Endothelial cell (in vitro differentiated cells): ENCODE measurements at regions not wholly inside any gene's neighbourhood (a gene's known extent, or its start where the extent isn't known, plus 50 kb on each side); places are given as distances from the start of the nearest gene placed in this dataset.

ENCODE experiments used
- DNase-seq: peaks from one replicate; pipeline ENCODE4 v3.0.0; 2021; ENCODE audit warnings: low spot score
- H3K27ac Mint-ChIP-seq: one replicate; pipeline ENCODE4 v1.8.0; 2021; ENCODE audit warnings: mixed read lengths, inconsistent platforms; ENCODE audit not compliant: unreplicated experiment
- H3K27me3 Mint-ChIP-seq: one replicate; pipeline ENCODE4 v1.8.0; 2021; ENCODE audit warnings: mild to moderate bottlenecking, moderate library complexity, mixed read lengths, inconsistent platforms; ENCODE audit not compliant: unreplicated experiment
- H3K36me3 Mint-ChIP-seq: one replicate; pipeline ENCODE4 v1.8.0; 2021; ENCODE audit warnings: mild to moderate bottlenecking, low read depth, mixed read lengths, inconsistent platforms; ENCODE audit not compliant: unreplicated experiment
- H3K4me1 Mint-ChIP-seq: one replicate; pipeline ENCODE4 v1.8.0; 2021; ENCODE audit warnings: mild to moderate bottlenecking, mixed read lengths, inconsistent platforms; ENCODE audit not compliant: unreplicated experiment
- H3K4me3 Mint-ChIP-seq: one replicate; pipeline ENCODE4 v1.8.0; 2021; ENCODE audit warnings: mild to moderate bottlenecking, mixed read lengths, inconsistent platforms; ENCODE audit not compliant: unreplicated experiment
- H3K9me3 Mint-ChIP-seq: one replicate; pipeline ENCODE4 v1.8.0; 2021; ENCODE audit warnings: mixed read lengths, inconsistent platforms; ENCODE audit not compliant: unreplicated experiment
- CTCF ChIP-seq: fragments of 200-600 bp; sonication (generic); IDR thresholded peaks from one replicate; pipeline ENCODE4 v1.5.0; 2021; ENCODE audit warnings: antibody characterized with exemption; ENCODE audit not compliant: unreplicated experiment

GRCh38 chr13:104657196-104657595 lies 1591.0 kb upstream of the SLC10A2 start:
- H3K4me1 Mint-ChIP-seq = no peaks in the 10 kb centered on the region
- no peak for DNase-seq
- no peaks in the 10 kb centered on the region for H3K9me3 Mint-ChIP-seq
- no peak overlapping the region for H3K4me3 Mint-ChIP-seq
- peaks cover 3% of the 10 kb centered on the region for H3K36me3 Mint-ChIP-seq
- H3K27ac Mint-ChIP-seq = no peak overlapping the region
- H3K27me3 Mint-ChIP-seq = peaks cover 4% of the 10 kb centered on the region
- no peak for TF ChIP-seq CTCF

- peaks cover 2% of the 10 kb centered on the region for H3K27me3 Mint-ChIP-seq
- DNase-seq = no peak
- H3K4me1 Mint-ChIP-seq = no peaks in the 10 kb centered on the region
- H3K4me3 Mint-ChIP-seq = no peak overlapping the region
- no peak for TF ChIP-seq CTCF
- peaks cover 3% of the 10 kb centered on the region for H3K36me3 Mint-ChIP-seq
- no peak overlapping the region for H3K27ac Mint-ChIP-seq
- H3K9me3 Mint-ChIP-seq = no peaks in the 10 kb centered on the region
Observed at GRCh38 chr13:104650431-104650830, 1584.2 kb upstream of the SLC10A2 start.

- peaks cover under 1% of the 10 kb centered on the region for H3K36me3 Mint-ChIP-seq
- TF ChIP-seq CTCF = no peak
- no peak overlapping the region for H3K4me3 Mint-ChIP-seq
- DNase-seq = no peak
- H3K4me1 Mint-ChIP-seq = no peaks in the 10 kb centered on the region
- no peak overlapping the region for H3K27ac Mint-ChIP-seq
- H3K27me3 Mint-ChIP-seq = peaks cover under 1% of the 10 kb centered on the region
- H3K9me3 Mint-ChIP-seq = no peaks in the 10 kb centered on the region
Observed at GRCh38 chr13:104648291-104648690, 1582.1 kb upstream of the SLC10A2 start.

GRCh38 chr13:104645786-104646185 lies 1579.6 kb upstream of the SLC10A2 start:
- Mint-ChIP-seq H3K9me3 (no peaks in the 10 kb centered on the region), H3K27me3 (no peaks in the 10 kb centered on the region), H3K4me3 (no peak overlapping the region), H3K27ac (no peak overlapping the region), H3K4me1 (no peaks in the 10 kb centered on the region), H3K36me3 (no peaks in the 10 kb centered on the region)
- no peak for TF ChIP-seq CTCF
- no peak for DNase-seq

DNA sequence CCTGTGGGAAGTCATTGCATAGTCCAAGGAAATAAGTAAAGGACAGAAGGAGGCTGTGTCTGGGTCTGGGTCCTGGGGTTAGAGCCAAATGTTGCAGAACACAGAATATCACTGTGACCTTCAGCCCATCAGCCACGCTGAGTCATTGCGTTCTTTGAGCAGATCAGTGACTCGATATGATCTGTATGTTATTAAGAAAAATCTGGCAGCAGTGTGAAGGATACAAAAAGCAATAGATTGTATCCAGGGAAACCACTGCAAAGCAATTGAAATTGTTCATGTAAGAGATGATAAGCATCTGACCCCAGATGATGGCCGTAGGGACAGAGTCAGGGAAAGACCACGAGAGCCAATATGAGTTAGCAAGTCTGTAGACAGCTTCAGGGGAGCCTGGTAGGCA lies 1575.1 kb upstream of the SLC10A2 start:
- no peaks in the 10 kb centered on the region for H3K4me1 Mint-ChIP-seq
- H3K9me3 Mint-ChIP-seq = no peaks in the 10 kb centered on the region
- no peak for TF ChIP-seq CTCF
- no peak overlapping the region for H3K4me3 Mint-ChIP-seq
- no peak overlapping the region for H3K27ac Mint-ChIP-seq
- H3K27me3 Mint-ChIP-seq = no peaks in the 10 kb centered on the region
- no peak for DNase-seq
- H3K36me3 Mint-ChIP-seq = no peaks in the 10 kb centered on the region
